Lung (tissue), 11 donors: ENCODE measurements at regions not wholly inside any gene's neighbourhood (a gene's known extent, or its start where the extent isn't known, plus 50 kb on each side); places are given as distances from the start of the nearest gene placed in this dataset.

Experiments used
- ATAC-seq: fragments of 200-7000 bp; cut with Tn5 transposase; one replicate; pipeline ENCODE4 v1.9.1; 2020; ENCODE audit warnings: moderate number of reproducible peaks; ENCODE audit not compliant: insufficient read depth, low FRiP score
- DNase-seq, 3 donors: peaks; one replicate each; pipeline ENCODE4 v3.0.0-alpha.2; 2013 to 2017
- H3K27ac ChIP-seq, 2 donors: one replicate each; pipeline ENCODE4 v1.5.1; 2013; ENCODE audit warnings: mild to moderate bottlenecking in 2 of 2, moderate library complexity in 2 of 2, control low read depth in 1 of 2, inconsistent platforms in 1 of 2, low read depth in 1 of 2, low read length in 1 of 2
- H3K27me3 ChIP-seq, 3 donors: one replicate each; pipeline ENCODE4 v1.5.1; 2013; ENCODE audit warnings: low read length in 2 of 3; ENCODE audit not compliant: control insufficient read depth in 3 of 3, insufficient read depth in 3 of 3
- H3K36me3 ChIP-seq, 4 donors: one replicate each; pipeline ENCODE4 v1.5.1; 2013; ENCODE audit warnings: low read length in 4 of 4, mild to moderate bottlenecking in 1 of 4, moderate library complexity in 1 of 4; ENCODE audit not compliant: control insufficient read depth in 4 of 4, insufficient read depth in 4 of 4
- H3K4me1 ChIP-seq, 5 donors: one replicate each; pipeline ENCODE4 v1.5.1; 2013; ENCODE audit warnings: low read length in 5 of 5, mild to moderate bottlenecking in 2 of 5, moderate library complexity in 1 of 5; ENCODE audit not compliant: control insufficient read depth in 5 of 5, insufficient read depth in 5 of 5
- H3K4me3 ChIP-seq: one replicate; pipeline ENCODE4 v1.5.1; 2013; ENCODE audit warnings: mild to moderate bottlenecking, control low read depth, moderate library complexity
- H3K9ac ChIP-seq, 2 donors: one replicate each; pipeline ENCODE4 v1.5.1; 2013; ENCODE audit warnings: low read length in 2 of 2, control low read depth in 1 of 2; ENCODE audit not compliant: insufficient read depth in 1 of 2
- H3K9me3 ChIP-seq, 4 donors: one replicate each; pipeline ENCODE4 v1.5.1; 2013; ENCODE audit warnings: low read length in 3 of 4, mild to moderate bottlenecking in 1 of 4, moderate library complexity in 1 of 4; ENCODE audit not compliant: control insufficient read depth in 4 of 4, insufficient read depth in 3 of 4
- CTCF ChIP-seq: IDR thresholded peaks from 2 replicates; pipeline ENCODE4 v1.5.1; 2012; ENCODE audit warnings: mild to moderate bottlenecking; ENCODE audit errors: control extremely low read depth, extremely low read depth
- WGBS, 2 donors: extraction: QIAGEN DNeasy Blood & Tissue Kit; methylation state at CpG; one replicate each; pipeline ENCODE4 v1.1.7; 2013; 5-methylcytosine and 5-hydroxymethylcytosine counted together
- donor health status: control.
- donor health status: control.
- donor health status: Bipolar disorder and iron deficiency.
- donor health status: healthy.
- donor health status: DM: yes; HTN: yes; CAD: no.

GRCh38 chr13:37484056-37484455 lies 114.5 kb downstream of the POSTN start:
- Histone ChIP-seq H3K9me3 (no peaks in the 10 kb centered on the region), H3K27me3 (no peaks in the 10 kb centered on the region), H3K27ac (no peak overlapping the region), H3K4me1 (peaks cover 0 to 38% (median 4%) of the 10 kb centered on the region in 5 donors), H3K36me3 (no peaks in the 10 kb centered on the region), H3K9ac (no peak overlapping the region), H3K4me3 (no peak overlapping the region)
- DNase-seq (no peak), ATAC-seq (no peak)
- WGBS, 2 donors: 84 to 88% methylated on average over 2 of the region's 2 CpGs
- TF ChIP-seq CTCF: no peak

- Histone ChIP-seq H3K9ac (no peak overlapping the region), H3K27ac (no peak overlapping the region), H3K9me3 (no peaks in the 10 kb centered on the region), H3K27me3 (no peaks in the 10 kb centered on the region), H3K4me3 (no peak overlapping the region), H3K36me3 (no peaks in the 10 kb centered on the region), H3K4me1 (peaks cover 0 to 38% (median 0%) of the 10 kb centered on the region in 5 donors)
- ATAC-seq (no peak), DNase-seq (peak in 2 of 3 donors; percentile 74 to 78)
- TF ChIP-seq CTCF: no peak
- WGBS, 2 donors: 89 to 95% methylated on average over 2 of the region's 2 CpGs
These were observed 116.2 kb downstream of the POSTN start for GRCh38 chr13:37482331-37482730.

GRCh38 chr13:37481885-37482227 lies 116.7 kb downstream of the POSTN start:
- ATAC-seq (no peak), DNase-seq (no peak)
- Histone ChIP-seq H3K4me3 (no peak overlapping the region), H3K9me3 (no peaks in the 10 kb centered on the region), H3K4me1 (peaks cover 0 to 38% (median 0%) of the 10 kb centered on the region in 5 donors), H3K9ac (no peak overlapping the region), H3K36me3 (no peaks in the 10 kb centered on the region), H3K27ac (no peak overlapping the region), H3K27me3 (no peaks in the 10 kb centered on the region)
- WGBS, 2 donors: 48 to 71% methylated on average over 1 of the region's 1 CpG
- no peak for TF ChIP-seq CTCF

GRCh38 chr13:37481011-37481884 lies 117.3 kb downstream of the POSTN start:
- no peak overlapping the region for H3K9ac ChIP-seq
- peak in 2 of 3 donors; percentile 61 to 62 for DNase-seq
- WGBS, 2 donors: 81 to 87% methylated on average over 7 of the region's 7 CpGs
- no peaks in the 10 kb centered on the region for H3K27me3 ChIP-seq
- H3K4me3 ChIP-seq: no peak overlapping the region
- no peaks in the 10 kb centered on the region for H3K36me3 ChIP-seq
- ATAC-seq: no peak
- no peak for TF ChIP-seq CTCF
- no peak overlapping the region for H3K27ac ChIP-seq
- H3K9me3 ChIP-seq: no peaks in the 10 kb centered on the region
- H3K4me1 ChIP-seq: peaks cover 0 to 38% (median 0%) of the 10 kb centered on the region in 5 donors
